Heart left ventricle (tissue), 13 donors: ENCODE measurements at regions not wholly inside any gene's neighbourhood (a gene's known extent, or its start where the extent isn't known, plus 50 kb on each side); places are given as distances from the start of the nearest gene placed in this dataset.

Experiments
- CTCF ChIP-seq, 12 donors: fragments of 200-600 bp; sonication (generic) in 4 of 12; IDR thresholded peaks; one replicate each; pipeline versions ENCODE4 v1.5.0 to v1.8.0; 2018 to 2022; ENCODE audit warnings: antibody characterized with exemption in 12 of 12, mild to moderate bottlenecking in 5 of 12
- POLR2A ChIP-seq, 2 donors: fragments of 450-650 bp; IDR thresholded peaks; one replicate each; pipeline ENCODE4 v1.6.1; 2017; ENCODE audit warnings: antibody characterized with exemption in 2 of 2, mild to moderate bottlenecking in 2 of 2, moderate library complexity in 2 of 2
- donor health status: ischemic (EF 13 %, LVEDD 7.1; RV severe dilation, severe dysfunction).
- donor health status: DM: no; HTN: yes; CAD: no.
- donor health status: DM: no; HTN: no; CAD: no.
- donor health status: ischemic (EF 25% LVEDD 6.9; RV normal size, moderate dysfunction).
- donor health status: ischemic (EF 25% LVEDD 5.7; RV mildly dilated, moderate dysfunction).
- donor health status: ischemic (EF 35%, LVEDD 5.7; RV mildly dilated, moderate dysfunction).
- donor health status: nonischemic (EF 11% LVEDD 7.7; RV severe dilation, severe dysfunction).
- donor health status: DM: yes; HTN: yes; CAD: no.
- donor health status: PGD.
- donor health status: ischemic (EF 29% LVEDD 5.4; RV normal size, mild dysfunction).
- donor health status: nonischemic (EF 23%, LVEDD 6.1; RV moderate dilation, normal function).

GRCh38 chr10:8294779-8295178 is 240.3 kb downstream of the GATA3 start:
- TF ChIP-seq CTCF (IDR thresholded peaks at IDR 0.05) (no peak), POLR2A (IDR thresholded peaks at IDR 0.05) (no peak)
